ENCODE measurements at regions not wholly inside any gene's neighbourhood (a gene's known extent, or its start where the extent isn't known, plus 50 kb on each side); places are given as distances from the start of the nearest gene placed in this dataset.
"Not testable (repeated sequence)": the region's sequence is repeated elsewhere in the genome, so short reads cannot be mapped to it uniquely, and the experiment has no call there.

DNA sequence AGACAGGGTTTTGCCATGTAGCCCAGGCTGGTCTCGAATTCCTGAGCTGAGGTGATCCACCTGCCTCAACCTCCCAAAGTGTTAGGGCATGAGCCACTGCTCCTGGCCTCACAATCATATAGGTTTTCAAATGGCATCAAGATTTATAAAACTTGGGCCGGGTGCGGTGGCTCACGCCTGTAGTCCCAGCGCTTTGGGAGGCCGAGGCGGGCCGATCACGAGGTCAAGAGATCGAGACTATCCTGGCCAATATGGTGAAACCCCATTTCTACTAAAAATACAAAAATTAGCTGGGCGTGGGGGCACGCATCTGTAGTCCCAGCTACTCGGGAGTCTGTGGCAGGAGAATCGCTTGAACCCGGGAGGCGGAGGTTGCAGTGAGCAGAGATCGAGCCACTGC lies 123.8 kb downstream of the OR2B2 start:
- TF ChIP-seq POLR2A (IDR thresholded peaks at IDR 0.05; ENCODE audit: extremely low read depth, insufficient read length); CTCF (IDR thresholded peaks at IDR 0.05; ENCODE audit: low read depth, low read length); MYC (IDR thresholded peaks at IDR 0.05; ENCODE audit: low read depth, low read length): not testable (repeated sequence)

Data from NB4 (cell line).